Body of pancreas (tissue), 4 donors: ENCODE measurements at regions not wholly inside any gene's neighbourhood (a gene's known extent, or its start where the extent isn't known, plus 50 kb on each side); places are given as distances from the start of the nearest gene placed in this dataset.

Experiments
- ATAC-seq: fragments of 150-250 bp; one replicate; pipeline ENCODE4 v1.9.1; 2016
- DNase-seq, 4 donors: peaks; one replicate each; pipeline ENCODE4 v3.0.0-alpha.2; 2019
- H3K27ac ChIP-seq, 4 donors: fragments of 200-600 bp; sonication (generic); 1 replicate in 3 of 4; 2 replicates in 1 of 4; pipeline versions ENCODE4 v1.5.1 to v1.6.1; 2016 to 2019; ENCODE audit warnings: mild to moderate bottlenecking in 1 of 4, mixed read lengths in 1 of 4, moderate library complexity in 1 of 4
- H3K27me3 ChIP-seq, 2 donors: fragments of 200-600 bp; sonication (generic); one replicate each; pipeline ENCODE4 v1.6.0; 2016; ENCODE audit warnings: mild to moderate bottlenecking in 1 of 2
- H3K36me3 ChIP-seq, 2 donors: fragments of 200-600 bp; sonication (generic); replicated peaks in 1 of 2; 2 replicates each; pipeline ENCODE4 v1.5.1; 2016; ENCODE audit warnings: low read depth in 2 of 2; ENCODE audit not compliant: insufficient read depth in 1 of 2
- H3K4me1 ChIP-seq: fragments of 200-600 bp; sonication (generic); one replicate; pipeline ENCODE4 v1.6.0; 2016
- H3K4me3 ChIP-seq, 2 donors: fragments of 200-600 bp; sonication (generic); 1 replicate in 1 of 2; 2 replicates in 1 of 2; pipeline ENCODE4 v1.5.1; 2016 to 2019
- H3K9me3 ChIP-seq, 3 donors: fragments of 200-600 bp; sonication (generic); 1 replicate in 2 of 3; 2 replicates in 1 of 3; pipeline ENCODE4 v1.5.1; 2016
- POLR2A ChIP-seq, 3 donors: fragments of 450-650 bp; IDR thresholded peaks; one replicate each; pipeline ENCODE4 v1.6.1; 2016; ENCODE audit warnings: antibody characterized with exemption in 3 of 3, mild to moderate bottlenecking in 2 of 3
- WGBS, 2 donors: methylation state at CpG; one replicate each; pipeline ENCODE4 v1.1.5; 2017; 5-methylcytosine and 5-hydroxymethylcytosine counted together
- intact Hi-C: fragments of 100-400 bp; cut with DNase I; formaldehyde crosslinking; loops from one replicate; pipeline ENCODE4 v1.15.1; 2023
- TF ChIP-seq, protein P1 (sequence below), 7 experiments: fragments of 450-650 bp in 4 of 7; fragments of 200-600 bp in 3 of 7; sonication (generic) in 3 of 7; IDR thresholded peaks; one replicate each; pipeline ENCODE4 v1.5.1; 2016 to 2019; ENCODE audit warnings: antibody characterized with exemption in 7 of 7

GRCh38 chr5:74042559-74042958 is 416.6 kb downstream of the ARHGEF28 start:
- Histone ChIP-seq H3K4me3 (no peak overlapping the region), H3K27ac (no peak overlapping the region), H3K36me3 (no peaks in the 10 kb centered on the region), H3K4me1 (no peaks in the 10 kb centered on the region), H3K27me3 (no peaks in the 10 kb centered on the region), H3K9me3 (no peaks in the 10 kb centered on the region)
- ATAC-seq (no peak), DNase-seq (no peak)
- intact Hi-C loops = no loop called here
- no peak for TF ChIP-seq POLR2A (IDR thresholded peaks at IDR 0.05)
- TF ChIP-seq, protein P1, sequence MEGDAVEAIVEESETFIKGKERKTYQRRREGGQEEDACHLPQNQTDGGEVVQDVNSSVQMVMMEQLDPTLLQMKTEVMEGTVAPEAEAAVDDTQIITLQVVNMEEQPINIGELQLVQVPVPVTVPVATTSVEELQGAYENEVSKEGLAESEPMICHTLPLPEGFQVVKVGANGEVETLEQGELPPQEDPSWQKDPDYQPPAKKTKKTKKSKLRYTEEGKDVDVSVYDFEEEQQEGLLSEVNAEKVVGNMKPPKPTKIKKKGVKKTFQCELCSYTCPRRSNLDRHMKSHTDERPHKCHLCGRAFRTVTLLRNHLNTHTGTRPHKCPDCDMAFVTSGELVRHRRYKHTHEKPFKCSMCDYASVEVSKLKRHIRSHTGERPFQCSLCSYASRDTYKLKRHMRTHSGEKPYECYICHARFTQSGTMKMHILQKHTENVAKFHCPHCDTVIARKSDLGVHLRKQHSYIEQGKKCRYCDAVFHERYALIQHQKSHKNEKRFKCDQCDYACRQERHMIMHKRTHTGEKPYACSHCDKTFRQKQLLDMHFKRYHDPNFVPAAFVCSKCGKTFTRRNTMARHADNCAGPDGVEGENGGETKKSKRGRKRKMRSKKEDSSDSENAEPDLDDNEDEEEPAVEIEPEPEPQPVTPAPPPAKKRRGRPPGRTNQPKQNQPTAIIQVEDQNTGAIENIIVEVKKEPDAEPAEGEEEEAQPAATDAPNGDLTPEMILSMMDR (IDR thresholded peaks at IDR 0.05) = no peak
- 63 to 82% methylated on average over 7 of the region's 7 CpGs for WGBS, 2 donors

DNA sequence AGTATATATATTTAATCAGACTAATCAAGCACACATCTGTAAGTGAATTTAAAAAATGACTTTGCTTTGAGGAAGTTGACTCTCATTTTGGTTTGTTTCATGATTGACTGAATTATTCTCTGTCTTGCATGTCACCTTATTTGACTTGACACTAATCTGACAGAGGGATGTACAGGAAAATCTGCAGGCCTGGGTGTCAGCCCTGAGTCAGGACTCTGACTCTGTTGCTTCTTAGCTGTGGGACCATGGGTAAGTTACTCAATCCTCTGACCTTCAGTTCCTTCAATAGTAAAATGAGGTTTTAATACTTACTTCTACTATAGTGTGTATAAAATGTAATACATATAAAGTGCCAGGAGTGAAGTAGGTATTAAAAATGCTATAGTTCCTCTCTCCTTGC is 415.9 kb downstream of the ARHGEF28 start:
- no peaks in the 10 kb centered on the region for H3K36me3 ChIP-seq
- H3K27ac ChIP-seq = no peak overlapping the region
- DNase-seq (no peak), ATAC-seq (no peak)
- TF ChIP-seq, protein P1 (IDR thresholded peaks at IDR 0.05) = no peak
- TF ChIP-seq POLR2A (IDR thresholded peaks at IDR 0.05) = no peak
- no peaks in the 10 kb centered on the region for H3K9me3 ChIP-seq
- no peaks in the 10 kb centered on the region for H3K4me1 ChIP-seq
- no peak overlapping the region for H3K4me3 ChIP-seq
- H3K27me3 ChIP-seq = no peaks in the 10 kb centered on the region
- intact Hi-C loops = no loop called here

DNA sequence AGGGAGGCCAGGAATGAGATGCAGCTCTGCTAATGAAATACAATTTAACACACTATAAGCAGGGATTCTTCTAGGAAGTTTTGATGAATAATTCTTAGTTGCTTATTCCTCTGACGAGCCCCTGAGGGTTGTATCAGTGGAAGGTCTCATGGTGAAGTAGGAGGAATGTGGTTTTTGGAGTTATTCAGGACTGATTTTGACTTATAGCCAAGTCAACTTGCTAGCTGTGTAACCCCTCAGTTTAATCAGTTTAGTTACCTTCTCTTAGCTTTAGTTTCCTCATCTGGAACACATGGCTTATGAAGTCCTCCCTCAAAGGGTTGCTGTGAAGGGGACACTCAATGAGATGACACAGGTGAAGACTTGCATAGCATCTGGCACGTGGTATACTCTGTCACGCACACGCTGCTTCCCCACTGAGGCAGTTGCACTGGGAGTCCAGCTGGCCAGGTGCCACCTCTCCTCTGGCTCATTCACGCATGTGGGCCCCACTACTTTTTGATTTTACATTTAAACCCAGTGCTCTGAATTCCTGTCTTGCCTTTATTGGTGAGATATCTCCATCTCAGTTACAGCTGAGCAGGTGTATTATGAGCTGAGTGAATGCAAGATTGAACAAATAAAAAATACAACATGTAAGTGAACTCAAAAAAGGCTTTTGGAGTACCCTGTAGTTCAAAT is 415.0 kb downstream of the ARHGEF28 start:
- no peaks in the 10 kb centered on the region for H3K36me3 ChIP-seq
- intact Hi-C loops = no loop called here
- H3K4me1 ChIP-seq = no peaks in the 10 kb centered on the region
- DNase-seq = no peak
- H3K4me3 ChIP-seq = no peak overlapping the region
- no peaks in the 10 kb centered on the region for H3K9me3 ChIP-seq
- no peaks in the 10 kb centered on the region for H3K27me3 ChIP-seq
- H3K27ac ChIP-seq = no peak overlapping the region
- TF ChIP-seq, protein P1 (IDR thresholded peaks at IDR 0.05) = no peak
- no peak for TF ChIP-seq POLR2A (IDR thresholded peaks at IDR 0.05)
- no peak for ATAC-seq
- WGBS, 2 donors = 83 to 89% methylated on average over 5 of the region's 5 CpGs

- Histone ChIP-seq H3K4me1 (no peaks in the 10 kb centered on the region), H3K4me3 (no peak overlapping the region), H3K27ac (no peak overlapping the region), H3K27me3 (no peaks in the 10 kb centered on the region), H3K9me3 (no peaks in the 10 kb centered on the region), H3K36me3 (no peaks in the 10 kb centered on the region)
- 81% methylated on average over 2 of the region's 2 CpGs for WGBS, 2 donors
- TF ChIP-seq POLR2A (IDR thresholded peaks at IDR 0.05) = no peak
- TF ChIP-seq, protein P1 (IDR thresholded peaks at IDR 0.05) = no peak
- DNase-seq (no peak), ATAC-seq (no peak)
- intact Hi-C loops = no loop called here
Measured at GRCh38 chr5:74040065-74040551, 414.1 kb downstream of the ARHGEF28 start.

DNA sequence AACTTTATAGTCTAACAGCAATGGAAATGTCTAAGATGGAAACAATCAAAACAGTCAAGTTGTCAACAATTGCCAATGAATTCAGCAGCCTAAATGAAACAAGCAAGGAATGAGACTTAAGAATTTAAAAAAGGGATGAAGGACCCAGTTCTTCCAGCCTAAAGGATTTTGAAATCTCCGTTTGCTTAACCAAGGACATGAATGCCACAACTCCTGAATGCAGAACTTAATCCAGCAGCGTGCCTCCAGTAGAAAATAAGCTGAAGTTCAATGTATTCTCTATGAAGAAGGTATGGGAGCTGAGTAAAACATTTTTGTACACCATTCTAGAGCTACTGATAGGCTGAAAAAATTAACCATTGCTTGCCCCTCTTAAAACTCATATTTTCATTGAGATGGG is 411.3 kb downstream of the ARHGEF28 start:
- TF ChIP-seq, protein P1 (IDR thresholded peaks at IDR 0.05) = no peak
- TF ChIP-seq POLR2A (IDR thresholded peaks at IDR 0.05) = no peak
- no peaks in the 10 kb centered on the region for H3K36me3 ChIP-seq
- intact Hi-C loops = no loop called here
- no peaks in the 10 kb centered on the region for H3K9me3 ChIP-seq
- H3K4me1 ChIP-seq = no peaks in the 10 kb centered on the region
- H3K27me3 ChIP-seq = no peaks in the 10 kb centered on the region
- WGBS, 2 donors = 77 to 82% methylated on average over 2 of the region's 2 CpGs
- ATAC-seq (no peak), DNase-seq (no peak)
- no peak overlapping the region for H3K4me3 ChIP-seq
- H3K27ac ChIP-seq = no peak overlapping the region
